HG02884 (cell line): ENCODE measurements at regions not wholly inside any gene's neighbourhood (a gene's known extent, or its start where the extent isn't known, plus 50 kb on each side); places are given as distances from the start of the nearest gene placed in this dataset.
A peak's percentile ranks its signal among the peaks of the same experiment; 100 is the strongest.
"Not testable (repeated sequence)": the region's sequence is repeated elsewhere in the genome, so short reads cannot be mapped to it uniquely, and the experiment has no call there.

Experiments used
- ATAC-seq: cut with Tn5 transposase; IDR thresholded peaks from one replicate; pipeline ENCODE4 v1.9.1; 2021; ENCODE audit warnings: mild to moderate bottlenecking, moderate library complexity; ENCODE audit not compliant: unreplicated experiment

DNA sequence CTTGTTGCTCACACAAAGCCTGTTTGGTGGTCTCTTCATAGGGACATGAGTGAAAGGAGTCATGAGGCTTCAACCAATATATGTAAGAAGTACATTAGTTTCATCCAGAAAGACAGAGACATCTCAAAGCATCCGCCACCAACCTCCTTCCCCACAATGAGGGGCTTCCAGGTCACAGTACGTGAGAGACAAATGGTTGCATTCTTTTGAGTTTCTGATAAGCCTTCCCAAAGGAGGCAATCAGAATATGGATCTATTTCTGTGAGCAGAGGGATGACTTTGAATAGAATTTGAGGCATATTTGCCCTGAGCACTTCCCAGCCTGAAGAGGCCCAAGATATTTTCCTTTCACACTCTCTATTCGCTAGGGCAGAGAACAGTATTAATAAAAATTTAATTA is 931.1 kb downstream of the FAM181B start:
- ATAC-seq = no peak

DNA sequence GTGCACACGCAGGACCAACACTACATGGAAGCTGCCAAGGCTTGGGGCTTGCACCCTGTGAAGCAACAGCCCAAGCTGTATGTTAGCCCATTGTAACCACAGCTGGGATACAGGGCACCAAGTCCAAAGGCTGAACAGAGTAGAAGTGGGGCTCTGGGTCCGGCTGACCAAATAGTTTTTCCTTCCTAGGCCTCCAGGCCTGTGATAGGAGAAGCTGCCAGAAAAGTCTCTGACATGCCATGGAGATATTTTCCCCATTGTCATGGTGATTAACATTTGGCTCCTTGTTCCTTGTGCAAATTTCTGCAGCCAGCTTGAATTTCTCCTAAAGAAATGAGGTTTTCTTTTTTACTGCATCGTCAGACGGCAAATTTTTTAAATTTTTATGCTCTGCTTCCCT is 941.2 kb downstream of the FAM181B start:
- ATAC-seq = no peak

DNA sequence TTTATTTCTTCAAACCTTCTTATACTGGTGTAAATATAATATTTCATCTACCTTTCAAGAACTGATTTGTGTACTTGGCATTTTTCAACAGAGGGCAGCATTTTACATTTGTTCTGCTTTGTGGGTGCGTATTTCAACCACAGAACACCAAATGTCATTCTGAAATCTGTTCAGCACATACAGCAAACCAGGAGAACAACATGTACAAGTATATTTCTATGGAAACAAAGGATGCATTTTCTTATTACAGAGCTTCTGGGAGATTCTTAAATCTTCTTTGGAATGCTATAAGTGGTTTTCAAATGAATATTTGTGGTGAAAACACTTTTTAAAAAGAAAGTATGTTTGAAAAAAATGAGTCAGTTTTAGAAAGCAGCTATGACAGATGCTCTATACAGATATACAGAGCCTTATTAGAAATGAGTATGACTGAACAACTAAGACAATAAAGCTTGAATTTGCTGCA is 946.0 kb downstream of the FAM181B start:
- peak; percentile 77 for ATAC-seq

DNA sequence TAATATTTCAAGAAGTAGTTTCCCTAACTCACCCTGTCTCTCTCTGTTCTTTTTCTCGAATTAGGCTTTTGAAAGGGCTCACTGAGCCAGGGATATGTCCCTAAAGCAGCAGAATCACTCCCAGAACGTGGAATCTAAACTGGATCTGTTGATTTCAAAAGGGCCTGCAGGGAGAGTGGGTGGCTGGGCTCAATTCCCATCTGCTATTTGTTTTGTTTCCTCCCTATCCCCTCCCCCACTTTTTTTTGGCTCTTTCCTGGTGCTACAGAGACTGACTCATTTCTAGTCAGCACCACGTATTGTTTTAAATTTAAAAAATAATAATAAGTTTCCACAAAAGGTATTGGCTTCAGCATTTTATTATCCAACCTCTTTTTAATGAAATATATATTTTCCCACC is 961.5 kb downstream of the FAM181B start:
- no peak for ATAC-seq

DNA sequence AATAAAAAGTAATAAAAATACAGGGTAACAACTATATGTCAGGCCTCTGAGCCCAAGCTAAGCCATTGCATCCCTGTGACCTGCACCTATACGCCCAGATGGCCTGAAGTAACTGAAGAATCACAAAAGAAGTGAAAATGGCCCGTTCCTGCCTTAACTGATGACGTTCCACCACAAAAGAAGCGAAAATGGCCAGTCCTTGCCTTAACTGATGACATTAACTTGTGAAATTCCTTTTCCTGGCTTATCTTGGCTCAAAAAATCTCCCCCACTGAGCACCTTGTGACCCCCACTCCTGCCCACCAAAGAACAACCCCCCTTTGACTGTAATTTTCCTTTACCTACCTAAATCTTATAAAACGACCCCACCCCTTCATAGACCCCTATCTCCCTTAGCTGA is 963.8 kb downstream of the FAM181B start:
- ATAC-seq = not testable (repeated sequence)

DNA sequence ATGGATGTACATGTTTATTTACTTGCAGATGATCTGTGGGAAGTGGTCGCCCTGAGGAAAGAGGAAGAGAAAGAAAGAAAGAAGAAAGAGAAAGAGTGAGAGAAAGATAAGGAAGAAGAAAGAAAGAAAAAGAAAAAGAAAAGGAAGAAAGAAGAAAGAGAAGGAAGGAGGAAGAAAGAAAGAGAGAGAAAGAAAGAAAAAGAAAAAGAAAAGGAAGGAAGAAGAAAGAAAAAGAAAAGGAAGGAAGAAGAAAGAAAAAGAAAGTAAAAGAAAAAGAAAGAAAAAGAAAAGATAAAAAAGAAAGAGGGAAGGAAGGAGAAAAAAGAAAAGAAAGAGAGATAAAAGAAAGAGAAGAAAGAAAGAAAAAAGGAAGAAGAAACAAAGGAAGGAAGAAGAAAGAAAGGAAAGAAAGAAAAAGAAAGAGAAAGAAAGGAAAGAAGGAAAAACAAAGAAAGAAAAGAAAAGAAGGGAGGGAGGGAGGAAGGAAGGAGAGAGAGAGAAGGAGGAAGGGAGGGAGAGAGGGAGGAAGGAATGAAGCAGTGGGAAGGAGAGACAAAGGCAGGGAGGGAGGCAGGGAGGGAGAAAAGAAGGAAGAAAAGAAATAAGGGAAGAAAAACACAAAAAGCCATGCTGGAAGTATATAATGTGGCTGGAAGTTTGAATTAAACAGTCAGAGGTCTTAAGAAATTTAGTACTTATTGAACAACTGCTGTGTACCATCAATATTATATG is 976.6 kb downstream of the FAM181B start:
- ATAC-seq = no peak

DNA sequence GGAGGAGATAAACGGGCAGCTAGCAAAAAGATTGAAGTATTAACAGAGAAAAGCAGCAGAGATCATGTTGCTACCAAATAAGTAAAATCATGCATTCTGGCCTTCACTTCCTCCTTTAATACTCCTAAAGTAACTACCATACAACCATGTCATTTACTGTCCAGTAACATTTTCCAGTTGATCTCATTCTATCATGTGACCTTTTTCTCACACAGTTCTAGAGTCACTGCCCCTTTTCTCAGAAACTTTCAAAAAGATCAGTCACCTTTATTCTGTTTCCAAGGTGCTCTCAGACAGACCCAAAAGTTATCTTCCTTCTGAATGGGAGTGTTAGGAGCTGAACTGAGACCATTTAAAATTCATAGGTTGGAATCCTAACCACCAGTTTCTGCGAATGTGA is 984.4 kb downstream of the FAM181B start:
- no peak for ATAC-seq

DNA sequence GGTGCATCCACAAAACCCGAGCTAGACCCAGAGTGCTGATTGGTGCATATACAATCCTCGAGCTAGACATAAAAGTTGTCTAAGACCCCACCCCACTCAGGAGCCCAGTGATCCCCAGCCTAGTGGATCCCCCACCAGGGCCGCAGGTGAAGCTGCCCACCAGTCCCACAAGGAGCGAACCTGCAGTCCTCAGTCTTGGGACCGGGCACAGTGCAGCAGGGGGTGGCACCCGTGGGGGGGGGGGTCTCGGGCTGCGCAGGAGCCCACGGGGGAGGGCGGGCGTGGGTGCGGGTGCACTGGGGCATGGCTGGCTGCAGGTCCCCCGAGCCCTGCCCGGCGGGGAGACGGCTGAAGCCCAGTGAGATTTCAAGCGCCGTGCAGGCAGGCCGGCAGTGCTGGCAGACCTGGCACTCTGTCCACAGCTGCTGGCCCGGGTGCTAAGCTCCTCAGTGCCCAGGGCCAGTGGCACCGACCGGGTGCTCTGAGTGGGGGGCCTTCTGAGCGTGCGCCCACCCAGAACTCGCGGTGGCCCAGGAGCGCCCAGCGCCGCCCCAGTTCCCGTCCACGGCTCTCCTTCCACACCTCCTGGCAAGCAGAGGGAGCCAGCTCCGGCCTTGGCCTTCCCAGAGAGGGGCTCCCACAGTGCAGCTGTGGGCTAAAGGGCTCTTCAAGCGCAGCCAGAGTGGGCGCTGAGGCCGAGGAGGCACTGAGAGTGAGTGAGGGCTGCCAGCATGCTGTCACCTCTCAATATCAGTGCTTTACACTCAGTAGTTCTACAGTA is 989.1 kb downstream of the FAM181B start:
- no peak for ATAC-seq

DNA sequence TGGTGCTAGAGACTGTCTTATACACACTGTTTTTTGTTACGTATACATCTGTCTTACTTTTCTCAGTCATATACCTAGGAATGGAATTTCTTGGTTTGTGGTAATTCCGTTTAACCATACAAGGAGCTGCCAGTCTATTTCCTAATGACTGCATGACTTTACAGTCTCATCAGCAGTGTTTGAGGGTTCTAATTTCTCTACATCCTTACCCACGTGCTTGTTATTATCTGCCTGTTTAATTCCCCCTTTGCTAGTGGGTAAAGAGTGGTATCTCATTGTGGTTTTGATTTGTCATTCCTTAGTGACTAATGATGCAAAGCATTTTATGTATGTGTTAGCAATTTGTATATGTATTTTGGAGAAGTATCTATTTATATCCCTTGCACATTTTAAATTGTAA is 1008.0 kb downstream of the FAM181B start:
- no peak for ATAC-seq

DNA sequence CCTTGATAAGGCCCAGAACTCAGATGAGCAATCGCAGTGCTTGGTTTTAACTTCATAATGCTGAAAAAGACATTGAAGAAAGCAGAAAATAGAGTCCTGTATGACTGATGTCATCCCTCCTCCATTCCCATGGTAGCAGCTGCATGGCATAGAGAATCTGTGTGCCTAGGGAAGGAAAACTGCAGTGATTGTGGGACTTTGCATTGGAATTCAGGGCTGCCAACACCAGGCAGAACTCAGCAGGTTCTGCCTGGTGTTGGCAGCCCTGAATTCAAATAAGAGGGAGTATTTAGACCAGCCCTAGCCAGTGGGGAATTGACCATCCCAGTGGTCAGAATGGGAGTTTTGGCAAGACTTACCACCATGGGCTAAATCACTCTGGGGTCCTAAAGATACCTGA is 1016.0 kb downstream of the FAM181B start:
- no peak for ATAC-seq

DNA sequence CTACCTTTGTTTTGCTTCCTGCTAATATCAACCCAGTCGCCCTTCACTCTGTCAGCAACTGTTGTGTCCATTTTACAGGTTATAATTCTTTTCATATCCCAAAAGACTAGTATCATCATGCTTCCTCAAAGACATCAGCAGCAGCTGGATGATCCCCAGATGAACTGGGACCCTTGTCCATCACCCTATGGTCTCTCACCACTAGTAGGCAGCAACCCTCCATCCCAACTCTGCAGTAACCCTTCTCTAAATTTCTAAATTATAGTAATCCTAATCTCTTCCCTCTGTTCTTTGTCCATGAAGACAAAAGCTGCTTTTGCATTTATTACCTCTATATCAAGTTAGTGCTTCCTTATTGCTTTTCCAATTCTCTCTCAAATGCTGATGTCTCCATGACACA is 1025.8 kb downstream of the FAM181B start:
- ATAC-seq = no peak

DNA sequence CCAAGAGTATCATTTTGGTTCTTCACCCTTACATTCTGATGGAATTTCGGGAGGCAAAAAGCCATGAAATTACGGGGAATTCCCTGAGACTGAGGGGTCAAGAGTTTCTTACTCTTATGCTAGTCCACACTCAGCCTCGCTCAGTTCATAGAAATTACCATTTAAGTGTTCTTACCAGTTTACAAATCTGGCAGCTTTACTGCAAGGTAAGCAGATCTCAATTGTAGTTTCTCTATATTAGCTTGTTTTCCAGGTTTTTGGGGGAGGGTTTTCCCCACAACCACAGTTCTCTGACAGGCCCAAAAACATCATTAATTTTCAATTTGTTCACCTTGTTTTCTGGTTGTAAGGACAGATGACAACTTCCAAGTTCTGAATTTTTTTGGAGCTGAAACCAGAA is 1028.4 kb downstream of the FAM181B start:
- no peak for ATAC-seq

DNA sequence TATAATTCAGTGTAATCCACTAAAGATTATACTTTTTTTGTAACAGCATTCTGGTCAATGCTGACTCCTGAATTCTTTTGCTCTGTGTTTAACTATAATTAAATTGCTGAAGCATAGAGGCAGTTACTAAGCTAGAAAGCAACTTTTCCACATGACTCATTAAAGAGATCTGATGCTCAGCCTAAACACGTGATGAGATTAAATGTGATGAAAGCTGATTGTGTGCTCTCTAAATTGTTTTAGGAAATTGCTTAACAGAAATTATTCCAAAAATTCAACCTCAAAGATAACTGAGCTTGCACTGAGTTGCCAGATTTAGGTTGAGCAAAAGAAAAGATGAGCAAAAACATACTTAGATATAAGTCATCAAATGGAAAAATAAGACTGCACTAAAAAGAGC is 1033.6 kb downstream of the FAM181B start:
- no peak for ATAC-seq

DNA sequence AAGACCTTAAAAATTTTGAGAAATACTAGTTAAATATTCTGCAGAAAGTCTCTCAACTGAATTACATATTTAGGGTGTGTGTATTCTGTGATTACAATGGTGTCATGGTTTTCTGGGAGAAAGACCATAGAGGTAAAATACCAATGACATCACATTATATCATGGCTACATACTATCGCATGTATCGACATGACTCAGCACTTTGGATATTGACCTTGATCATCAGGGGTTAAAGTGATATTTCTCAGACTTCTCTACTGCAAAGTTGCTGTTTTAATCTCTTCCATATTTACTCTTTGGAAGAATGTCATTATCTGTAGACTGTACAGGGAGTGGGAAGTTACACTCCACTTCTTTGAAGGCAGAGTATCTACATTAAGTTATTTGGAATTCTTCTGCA is 1046.6 kb downstream of the FAM181B start:
- no peak for ATAC-seq

DNA sequence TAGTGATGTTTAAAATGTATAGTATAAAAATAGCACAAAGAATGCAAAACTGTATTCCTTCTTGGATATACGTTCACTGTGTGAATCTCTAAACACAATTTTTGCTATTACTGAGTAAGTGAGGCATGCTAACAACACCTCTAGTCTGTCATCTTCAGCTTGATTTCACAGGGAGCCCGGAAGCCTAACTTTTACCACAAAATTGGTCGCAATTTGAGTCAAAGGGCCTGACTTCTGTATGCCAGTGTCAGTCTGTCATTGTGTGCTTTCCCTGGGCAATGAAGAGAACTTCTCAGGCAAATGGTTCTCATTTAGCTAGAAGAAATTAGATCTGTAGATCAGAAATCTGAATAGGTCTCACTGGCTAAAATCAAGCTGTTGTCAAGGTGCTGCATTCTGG is 1059.5 kb downstream of the FAM181B start:
- peak; percentile 92 for ATAC-seq

DNA sequence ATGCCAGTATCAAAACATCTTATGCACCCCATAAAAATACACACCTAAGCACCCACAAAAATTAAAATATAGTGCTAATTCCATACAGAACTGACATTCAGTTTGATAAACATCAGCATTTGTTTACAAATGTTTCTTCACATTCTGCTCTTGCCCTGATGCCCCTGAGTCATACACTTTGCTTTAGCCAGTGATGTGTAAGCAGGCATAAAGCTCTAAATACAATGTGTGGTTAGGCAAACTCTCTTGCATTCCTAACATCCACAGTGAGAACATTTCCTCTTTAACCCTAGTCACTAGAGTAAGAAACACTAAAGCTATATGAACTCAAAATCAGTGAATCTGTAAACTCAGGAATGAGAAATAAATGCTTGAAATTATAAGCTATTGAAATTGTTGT is 1060.7 kb downstream of the FAM181B start:
- no peak for ATAC-seq

DNA sequence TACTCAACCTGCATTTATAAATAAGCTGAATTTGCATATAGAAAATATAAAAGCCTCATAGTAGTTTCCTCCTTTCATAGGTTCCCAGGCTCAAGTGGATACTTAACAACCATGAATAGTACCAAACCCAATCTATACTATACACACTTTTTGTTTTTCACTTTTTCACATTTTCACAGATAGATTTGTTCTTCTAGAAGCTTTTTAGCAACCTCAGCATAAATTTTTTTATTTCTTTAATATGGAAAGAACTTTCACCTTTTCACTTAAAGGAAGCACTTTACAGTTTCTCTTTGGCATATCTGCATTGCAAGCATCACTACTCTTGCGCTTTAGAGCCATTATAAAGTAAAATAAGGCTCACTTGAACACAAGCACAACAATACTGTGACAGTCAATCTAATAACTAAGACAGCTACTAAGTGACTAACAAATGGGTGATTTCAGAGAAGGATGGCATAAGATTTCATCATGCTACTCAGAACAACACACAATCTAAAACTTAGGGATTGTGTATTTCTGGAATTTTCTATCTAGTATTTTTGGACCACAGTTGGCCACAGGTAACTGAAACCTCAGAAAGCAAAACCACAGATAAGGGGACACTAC is 1063.6 kb downstream of the FAM181B start:
- no peak for ATAC-seq

DNA sequence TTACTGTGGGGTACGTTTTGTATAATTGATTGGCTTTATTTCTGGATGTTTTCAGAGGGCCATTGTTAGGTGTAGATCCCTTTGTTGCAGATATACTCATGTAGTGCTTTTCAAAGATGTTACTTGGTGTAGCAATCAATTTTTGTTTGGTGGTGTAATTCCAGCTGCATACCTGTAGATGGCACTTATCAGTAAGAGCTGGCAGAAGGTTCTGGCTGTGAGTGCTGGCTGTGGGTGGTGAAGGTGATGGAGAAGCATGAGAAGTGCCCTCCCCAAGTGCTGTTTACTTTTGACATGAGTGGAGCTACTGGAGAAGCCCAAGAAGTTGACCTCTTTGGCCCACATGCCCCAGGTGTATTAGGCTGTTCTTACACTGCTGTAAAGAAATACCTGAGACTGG is 1074.9 kb downstream of the FAM181B start:
- ATAC-seq = peak; percentile 90

DNA sequence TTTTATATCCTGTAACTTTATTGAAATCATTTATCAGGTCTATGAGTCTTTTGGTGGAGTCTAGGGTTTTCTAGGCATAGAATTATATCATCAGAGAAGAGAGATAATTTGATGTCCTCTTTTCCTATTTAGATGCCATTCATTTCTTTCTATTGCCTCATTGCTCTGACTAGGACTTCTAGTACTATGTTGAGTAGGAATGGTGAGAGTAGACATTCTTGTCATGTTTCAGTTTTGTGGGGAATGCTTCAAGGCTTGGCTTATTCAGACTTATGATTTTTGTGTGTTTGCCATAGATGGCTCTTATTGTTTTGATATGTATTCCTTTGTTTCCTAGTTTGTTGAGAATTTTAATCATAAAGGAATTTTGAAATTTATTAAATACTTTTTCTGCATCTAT is 1078.3 kb downstream of the FAM181B start:
- no peak for ATAC-seq

DNA sequence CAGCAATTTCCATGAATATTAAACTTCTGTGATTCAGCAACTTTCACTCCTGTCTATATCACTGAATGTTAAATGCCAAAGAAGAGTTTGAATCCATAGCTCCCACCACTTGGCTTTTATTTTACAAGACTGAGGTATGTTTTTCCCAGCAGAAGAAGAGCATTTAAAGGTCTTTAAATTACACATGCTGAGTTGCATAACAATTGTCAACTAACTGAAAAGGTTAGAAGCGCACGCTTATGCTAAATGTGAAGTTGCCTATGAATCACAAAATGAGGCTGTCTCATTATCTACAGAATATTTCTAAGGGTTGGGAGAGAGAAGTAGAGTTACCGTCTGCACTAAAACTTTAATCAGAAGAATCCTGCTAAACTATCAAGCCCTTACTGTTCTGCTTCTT is 1086.3 kb downstream of the FAM181B start:
- ATAC-seq = no peak

DNA sequence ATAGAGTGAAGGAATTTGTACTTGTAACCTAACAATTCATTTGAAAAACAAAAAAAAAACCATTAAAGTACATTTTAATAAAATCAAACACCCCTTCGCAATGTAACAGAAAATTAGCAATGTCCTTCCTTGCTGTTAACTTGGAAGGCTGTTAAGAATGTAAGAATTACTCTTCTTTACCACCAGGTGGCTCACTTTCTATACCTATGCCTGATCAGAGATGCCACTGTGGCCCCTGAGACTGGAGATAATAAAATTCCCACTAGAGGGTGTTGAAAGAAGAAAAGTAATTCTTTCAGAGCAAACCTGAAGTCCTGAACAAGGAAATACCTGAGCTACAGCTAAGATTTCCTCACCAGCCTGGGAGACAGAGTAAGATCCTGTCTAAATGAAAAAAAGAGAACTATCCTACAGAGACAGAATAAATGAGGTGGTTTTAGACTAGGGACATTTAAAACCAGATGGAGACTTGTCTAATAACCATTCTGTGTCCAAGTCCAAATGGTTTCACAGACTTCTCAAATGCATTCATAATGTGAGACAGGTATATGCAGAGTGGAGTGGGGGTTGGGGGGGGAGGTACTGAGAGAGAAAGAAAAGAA is 1089.3 kb downstream of the FAM181B start:
- ATAC-seq = peak; percentile 96

DNA sequence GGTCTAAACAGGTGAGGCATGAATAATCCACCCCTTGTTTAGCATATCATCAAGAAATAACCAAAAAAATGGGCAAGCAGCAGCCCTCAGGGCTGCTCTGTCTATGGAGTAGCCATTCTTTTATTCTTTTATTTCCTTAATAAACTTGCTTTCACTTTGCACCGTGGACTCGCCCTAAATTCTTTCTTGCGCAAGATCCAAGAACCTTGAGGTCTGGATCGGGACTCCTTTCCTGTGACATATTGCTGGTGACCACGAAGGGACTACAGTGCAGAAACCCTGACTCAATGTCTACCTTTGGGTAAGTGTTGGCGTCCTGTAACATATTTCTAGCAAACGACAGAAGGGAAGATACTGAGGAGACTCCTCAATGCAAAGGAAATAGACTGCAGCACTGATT is 1099.2 kb downstream of the FAM181B start:
- ATAC-seq = no peak
